ENCODE measurements at regions not wholly inside any gene's neighbourhood (a gene's known extent, or its start where the extent isn't known, plus 50 kb on each side); places are given as distances from the start of the nearest gene placed in this dataset.

DNA sequence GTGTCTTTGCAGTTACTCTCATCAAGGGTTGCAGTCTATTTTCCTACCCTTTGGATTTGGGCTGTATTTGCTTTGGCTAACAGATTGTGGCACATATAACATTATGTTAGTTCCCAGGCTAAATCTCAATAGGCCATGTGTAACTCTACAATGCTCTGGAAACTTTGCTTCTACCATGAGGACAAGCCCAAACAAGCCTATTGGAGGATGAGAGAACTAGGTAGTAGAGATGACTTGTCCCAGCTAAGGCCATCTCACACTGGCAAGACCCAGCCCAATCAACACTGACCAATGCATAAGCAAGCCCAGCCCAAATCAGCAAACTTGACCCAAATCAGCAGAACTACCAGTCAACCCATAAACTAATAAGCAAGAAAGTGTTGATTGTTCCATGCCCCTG is 311.8 kb downstream of the NDFIP2 start:
- TF ChIP-seq, protein P1, sequence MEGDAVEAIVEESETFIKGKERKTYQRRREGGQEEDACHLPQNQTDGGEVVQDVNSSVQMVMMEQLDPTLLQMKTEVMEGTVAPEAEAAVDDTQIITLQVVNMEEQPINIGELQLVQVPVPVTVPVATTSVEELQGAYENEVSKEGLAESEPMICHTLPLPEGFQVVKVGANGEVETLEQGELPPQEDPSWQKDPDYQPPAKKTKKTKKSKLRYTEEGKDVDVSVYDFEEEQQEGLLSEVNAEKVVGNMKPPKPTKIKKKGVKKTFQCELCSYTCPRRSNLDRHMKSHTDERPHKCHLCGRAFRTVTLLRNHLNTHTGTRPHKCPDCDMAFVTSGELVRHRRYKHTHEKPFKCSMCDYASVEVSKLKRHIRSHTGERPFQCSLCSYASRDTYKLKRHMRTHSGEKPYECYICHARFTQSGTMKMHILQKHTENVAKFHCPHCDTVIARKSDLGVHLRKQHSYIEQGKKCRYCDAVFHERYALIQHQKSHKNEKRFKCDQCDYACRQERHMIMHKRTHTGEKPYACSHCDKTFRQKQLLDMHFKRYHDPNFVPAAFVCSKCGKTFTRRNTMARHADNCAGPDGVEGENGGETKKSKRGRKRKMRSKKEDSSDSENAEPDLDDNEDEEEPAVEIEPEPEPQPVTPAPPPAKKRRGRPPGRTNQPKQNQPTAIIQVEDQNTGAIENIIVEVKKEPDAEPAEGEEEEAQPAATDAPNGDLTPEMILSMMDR (conservative IDR thresholded peaks at IDR 0.05) = no peak

DNA sequence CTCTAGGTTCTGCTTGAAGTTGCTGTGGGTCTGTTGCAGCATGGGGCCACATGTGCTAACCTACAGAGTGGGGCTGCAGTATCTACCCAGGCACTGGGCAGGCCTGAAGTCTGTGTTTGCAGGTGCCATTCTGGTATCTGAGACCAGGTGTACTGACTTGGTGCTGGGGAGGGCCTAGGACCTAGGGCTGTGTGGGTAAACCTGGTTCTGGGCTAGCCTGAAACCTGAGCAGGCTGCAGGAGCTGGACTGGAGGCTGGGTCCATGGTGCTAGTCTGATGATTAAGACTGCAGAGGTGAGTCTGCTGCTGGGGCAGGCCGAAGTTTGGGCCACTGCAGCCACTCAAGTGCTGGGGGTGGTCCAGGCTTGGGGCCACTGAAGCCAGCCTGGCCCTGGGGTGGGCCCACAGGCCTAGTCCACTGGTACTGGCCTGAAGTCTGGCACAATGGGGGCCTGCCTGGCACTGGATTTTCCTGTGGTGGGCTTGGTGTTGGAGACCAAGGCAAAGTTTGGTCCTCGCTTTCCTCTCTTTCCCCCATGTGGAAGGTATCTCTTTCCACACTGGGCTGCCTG is 310.6 kb downstream of the NDFIP2 start:
- no peak overlapping the region for H3K27ac ChIP-seq
- TF ChIP-seq, protein P1 (conservative IDR thresholded peaks at IDR 0.05) = no peak

More for the DNA sequence above, 311.8 kb downstream of the NDFIP2 start:
- H3K27ac ChIP-seq = no peak overlapping the region

DNA sequence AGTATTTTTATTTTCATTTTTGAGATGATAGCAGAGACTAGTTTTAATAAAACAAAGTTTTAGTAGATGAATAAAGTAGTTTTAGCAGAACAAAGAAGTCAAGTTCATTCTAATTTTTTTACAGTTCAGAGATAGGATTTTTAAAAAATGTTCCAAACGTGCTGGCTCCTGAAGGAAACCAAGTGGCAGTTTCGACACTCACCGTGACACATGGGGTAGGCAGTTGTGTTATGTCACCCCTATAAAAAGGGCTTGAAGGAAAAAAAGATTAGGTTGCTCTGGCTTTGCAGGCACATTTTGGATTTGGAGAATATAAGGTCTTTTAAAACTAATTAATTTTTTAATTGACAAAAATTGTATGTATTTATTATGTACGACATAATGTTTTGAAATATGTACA is 305.2 kb downstream of the NDFIP2 start:
- TF ChIP-seq, protein P1 (conservative IDR thresholded peaks at IDR 0.05) = no peak
- H3K27ac ChIP-seq = no peak overlapping the region

DNA sequence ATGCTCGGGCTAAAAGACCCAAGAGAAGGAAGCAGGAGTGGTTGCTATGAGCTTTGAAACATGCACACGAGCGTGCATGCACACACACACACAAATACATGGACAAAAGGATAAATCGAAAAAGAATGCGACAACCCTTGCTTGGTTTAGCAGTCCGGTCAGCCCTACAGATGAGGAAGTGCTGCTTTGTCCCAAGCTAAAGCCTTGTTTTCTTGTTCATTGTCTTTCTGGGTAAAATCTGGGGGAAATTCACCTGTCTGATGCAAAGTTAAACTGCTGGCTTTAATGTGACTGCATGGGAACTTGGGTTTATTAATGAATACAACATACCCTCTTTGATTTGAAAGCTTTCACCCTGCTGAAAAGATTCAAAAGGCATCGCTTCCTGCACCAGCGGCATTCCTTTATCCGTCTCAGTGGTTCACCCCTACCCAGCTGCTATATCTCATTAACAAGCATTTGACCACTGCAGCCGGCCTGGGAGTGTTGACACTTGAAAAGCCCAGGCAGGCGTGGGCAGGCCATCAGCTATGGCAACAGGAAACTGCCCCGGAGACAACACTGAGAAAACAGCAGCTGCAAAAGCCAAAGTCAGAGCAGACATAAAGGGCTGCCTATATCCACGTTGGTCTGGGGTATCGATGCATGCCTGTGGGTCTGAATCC is 301.7 kb downstream of the NDFIP2 start:
- TF ChIP-seq, protein P1 (conservative IDR thresholded peaks at IDR 0.05) = no peak
- no peak overlapping the region for H3K27ac ChIP-seq

DNA sequence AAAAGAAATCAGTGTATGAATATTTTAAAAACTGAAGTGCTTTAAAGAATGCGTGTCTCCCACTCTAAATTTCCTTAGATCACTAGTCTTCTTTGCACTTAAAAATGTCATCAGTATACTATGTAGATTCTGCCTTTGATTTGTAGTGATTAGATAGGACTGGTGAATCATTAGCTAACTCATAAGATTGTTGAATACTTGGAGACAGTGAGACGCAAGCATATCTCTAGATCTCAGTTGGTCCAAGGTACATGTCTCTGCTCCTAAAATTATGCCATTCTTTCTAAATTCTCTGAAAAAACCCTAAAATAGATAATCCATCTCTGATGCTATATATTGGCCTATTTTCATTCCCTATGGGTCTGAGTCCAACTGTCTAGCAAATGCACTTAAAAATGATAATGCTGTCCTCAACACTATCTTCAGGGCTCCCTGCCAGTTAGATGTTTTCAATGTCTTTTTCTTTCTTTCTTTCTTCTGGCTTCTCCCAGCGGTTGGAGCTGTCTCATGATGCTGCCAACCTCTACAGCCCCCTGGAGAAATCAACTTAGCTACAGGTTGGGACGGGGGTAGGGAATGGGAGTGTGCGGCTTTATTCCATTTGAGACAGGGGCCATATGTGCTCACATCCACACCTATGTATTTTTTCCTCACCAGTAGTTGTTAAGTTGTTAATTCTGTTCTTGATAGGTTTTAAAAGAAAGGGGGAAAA is 301.0 kb downstream of the NDFIP2 start:
- H3K27ac ChIP-seq = no peak overlapping the region
- TF ChIP-seq, protein P1 (conservative IDR thresholded peaks at IDR 0.05) = no peak

DNA sequence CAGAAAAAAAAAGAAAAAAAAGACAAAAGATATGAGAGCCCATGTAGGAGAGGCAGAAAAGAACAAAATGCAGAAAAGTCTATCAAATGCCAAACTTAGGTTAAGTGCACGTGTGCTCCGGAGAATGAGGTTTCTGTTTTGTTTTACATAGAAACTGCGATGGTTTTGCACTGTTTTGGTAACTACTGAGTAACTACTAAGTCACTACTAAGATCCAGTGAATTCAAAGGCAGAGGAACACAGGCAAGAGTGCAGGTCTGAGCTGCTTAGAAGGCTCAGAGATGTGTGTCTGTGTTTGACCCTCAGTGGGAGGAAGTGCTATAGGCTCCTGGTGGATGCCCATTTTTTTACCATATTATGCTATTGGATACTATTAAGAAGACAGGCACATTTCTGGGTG is 299.3 kb downstream of the NDFIP2 start:
- TF ChIP-seq, protein P1 (conservative IDR thresholded peaks at IDR 0.05) = no peak
- H3K27ac ChIP-seq = no peak overlapping the region

DNA sequence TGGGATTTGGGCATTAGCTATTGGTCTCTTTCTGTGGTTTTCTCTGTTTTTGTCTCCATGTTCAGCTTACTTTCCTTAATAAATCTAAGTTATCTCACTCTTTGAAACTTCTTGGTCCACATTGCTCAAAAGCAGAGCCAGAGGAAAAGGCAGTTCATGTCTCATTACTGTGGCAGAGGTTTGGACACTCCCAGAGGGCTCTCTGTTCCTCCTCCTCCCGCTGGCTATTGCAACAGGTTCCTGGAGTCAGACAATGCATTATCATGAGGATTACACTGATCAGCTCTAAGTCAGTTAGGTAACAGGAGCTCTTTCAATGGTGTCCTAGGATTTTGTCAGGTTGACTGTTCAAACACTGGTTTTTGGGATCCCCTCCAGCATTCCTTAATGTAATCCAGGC is 298.8 kb downstream of the NDFIP2 start:
- H3K27ac ChIP-seq = no peak overlapping the region
- TF ChIP-seq, protein P1 (conservative IDR thresholded peaks at IDR 0.05) = no peak
